ENCODE measurements at regions not wholly inside any gene's neighbourhood (a gene's known extent, or its start where the extent isn't known, plus 50 kb on each side); places are given as distances from the start of the nearest gene placed in this dataset.
A peak's percentile ranks its signal among the peaks of the same experiment; 100 is the strongest.

DNA sequence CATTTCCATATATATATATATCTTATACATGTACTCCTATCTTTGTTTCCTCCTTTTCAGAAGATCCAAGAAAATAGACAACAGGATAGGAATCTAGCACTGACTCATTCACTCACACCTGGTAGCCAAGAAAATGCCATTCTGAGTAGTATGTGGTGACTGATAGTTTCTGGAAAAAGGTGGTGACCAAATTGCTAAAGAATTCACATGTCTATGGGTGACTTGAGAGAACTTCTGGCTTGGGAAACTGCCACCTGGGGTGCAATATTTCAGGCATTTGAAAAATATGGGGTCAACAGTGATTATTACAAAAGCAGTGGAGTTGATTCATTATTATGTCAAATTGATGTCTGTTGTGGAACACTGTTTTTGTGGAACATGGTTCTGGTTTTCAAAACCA lies 605.1 kb downstream of the PCDH18 start:
- no peak for DNase-seq (ENCODE audit: low read depth in 2 of 2)

DNA sequence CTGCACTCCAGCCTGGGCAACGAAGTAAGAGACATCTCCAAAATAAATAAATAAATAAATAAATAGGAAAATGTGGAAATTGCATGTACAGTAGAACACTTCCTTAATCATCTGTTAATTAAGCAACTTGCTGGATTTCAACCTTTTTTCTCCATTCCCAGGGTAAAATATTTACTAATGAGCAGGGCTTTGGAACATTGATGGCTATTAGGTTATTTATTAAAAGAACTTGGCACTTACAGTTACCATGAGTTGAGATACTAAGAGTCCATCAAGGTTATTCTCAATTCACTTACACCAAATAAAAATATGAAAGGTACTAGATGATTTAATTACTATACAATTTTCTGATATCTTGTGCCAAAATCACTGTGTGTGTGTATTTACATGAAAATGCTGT lies 607.1 kb downstream of the PCDH18 start:
- no peak for DNase-seq (ENCODE audit: low read depth in 2 of 2)

DNA sequence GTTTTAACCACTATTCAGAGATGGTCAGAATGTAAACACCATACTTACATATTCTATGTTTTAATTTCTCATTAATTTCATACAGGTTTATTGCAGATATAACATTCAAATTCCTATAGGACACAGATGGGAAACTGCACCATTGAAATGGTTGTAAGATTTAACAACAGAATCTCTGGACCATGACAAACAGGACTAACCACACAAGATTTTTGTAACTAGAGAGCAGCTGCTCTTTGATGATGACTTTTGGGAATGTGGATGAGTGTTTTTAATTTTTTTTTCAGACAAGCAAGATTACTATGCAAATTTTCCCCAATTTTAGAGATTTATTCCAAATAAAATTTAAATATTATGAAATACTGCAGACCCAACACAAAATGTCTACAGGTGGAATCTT lies 610.2 kb downstream of the PCDH18 start:
- no peak for DNase-seq (ENCODE audit: low read depth in 2 of 2)

DNA sequence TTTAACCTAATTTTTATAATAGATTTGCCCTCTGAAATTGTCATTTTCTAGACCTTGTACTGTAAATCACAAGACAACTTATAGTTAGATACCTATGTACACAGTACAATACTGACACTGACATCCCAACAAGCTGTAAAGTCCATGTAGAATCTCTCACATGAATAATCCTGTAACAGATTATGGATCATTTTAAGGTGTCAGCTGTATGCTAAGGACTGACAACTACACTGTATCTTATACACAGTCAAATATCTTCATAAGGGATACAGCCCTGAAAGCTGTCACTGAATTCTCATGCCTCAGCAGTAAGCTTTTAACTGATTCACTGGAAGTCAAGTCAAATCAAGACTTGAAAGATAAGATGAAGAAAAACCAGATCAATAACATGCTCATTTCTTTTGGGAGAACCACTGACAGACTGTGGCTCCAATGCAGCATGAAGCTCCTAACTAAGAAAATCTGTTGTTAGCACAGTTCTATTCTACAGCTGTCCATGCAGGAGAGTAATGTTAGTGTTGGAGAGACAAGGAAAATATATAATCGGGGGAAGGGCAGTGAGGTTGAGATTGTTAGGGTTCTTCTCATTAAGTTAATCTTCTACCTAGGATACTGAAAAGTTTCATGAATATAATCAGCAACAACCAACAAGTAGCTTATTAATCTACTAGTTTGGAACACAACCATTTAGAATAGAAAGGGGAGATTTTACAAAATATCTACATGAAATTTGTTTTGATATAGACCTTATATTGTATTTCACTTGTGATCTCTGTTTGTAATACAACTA lies 612.0 kb downstream of the PCDH18 start:
- no peak for DNase-seq (ENCODE audit: low read depth in 2 of 2)

DNA sequence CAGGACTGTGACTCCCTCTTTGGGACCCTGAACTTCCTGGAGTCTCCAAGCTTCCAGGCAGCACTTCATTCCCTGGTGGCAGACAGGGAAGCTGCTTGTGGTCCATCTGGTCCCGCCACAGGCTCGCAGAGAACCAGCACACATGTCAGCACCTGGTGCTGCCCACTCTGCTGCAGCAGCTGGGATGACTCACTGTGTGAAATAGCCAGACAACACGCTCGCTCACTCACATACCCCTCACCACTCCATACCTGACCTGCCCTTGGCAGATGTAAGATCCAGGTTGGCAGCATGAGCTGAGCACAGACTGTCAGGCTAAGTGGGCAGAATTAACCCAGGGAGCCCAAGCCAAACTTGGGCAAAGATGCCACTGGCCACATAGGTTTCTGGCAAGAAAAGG lies 613.5 kb downstream of the PCDH18 start:
- no peak for DNase-seq (ENCODE audit: low read depth in 2 of 2)

- no peak for DNase-seq (ENCODE audit: low read depth in 2 of 2)
These were observed 614.8 kb downstream of the PCDH18 start for GRCh38 chr4:136917312-136918110.

DNA sequence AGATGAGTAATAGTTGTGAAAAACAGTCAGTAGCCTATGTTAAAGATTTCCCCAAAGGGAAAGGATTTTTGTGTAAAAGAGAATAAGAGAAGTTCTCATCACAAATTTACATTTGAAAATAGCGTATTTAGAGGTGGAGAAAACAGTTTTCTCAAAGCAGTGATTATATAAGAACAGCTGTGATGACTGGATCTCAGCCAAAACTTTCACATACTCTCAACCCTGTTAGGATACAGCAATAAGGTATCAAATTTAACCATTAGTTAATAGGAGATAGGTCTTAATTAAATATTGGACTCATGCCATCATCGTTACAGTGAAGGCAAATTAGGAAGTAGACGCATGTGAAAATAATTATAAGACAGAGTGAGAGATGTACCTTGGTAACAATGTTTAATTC lies 622.7 kb downstream of the PCDH18 start:
- DNase-seq (ENCODE audit: low read depth in 2 of 2), result no peak

GRCh38 chr4:136908122-136908521 lies 624.2 kb downstream of the PCDH18 start:
- no peak for DNase-seq (ENCODE audit: low read depth in 2 of 2)

DNA sequence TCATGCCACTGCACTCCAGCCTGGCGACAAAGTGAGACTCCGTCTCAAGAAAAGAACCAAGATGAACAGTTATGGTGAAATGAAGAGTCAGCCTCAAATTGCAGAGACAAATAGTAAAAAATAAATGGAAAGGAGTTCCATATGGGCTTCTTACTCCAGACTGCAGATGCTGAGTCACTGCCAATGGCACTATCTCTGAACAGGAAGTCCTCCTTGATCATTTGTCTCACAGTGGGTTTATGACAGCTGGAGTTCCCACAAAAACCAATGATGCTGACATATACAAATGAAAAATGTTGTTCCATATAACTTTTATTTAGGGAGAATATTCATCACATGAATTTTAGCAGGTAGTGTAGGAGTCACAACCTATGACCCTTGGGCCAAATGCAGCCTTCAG lies 631.6 kb downstream of the PCDH18 start:
- DNase-seq (ENCODE audit: low read depth in 2 of 2), result no peak

- no peak for DNase-seq (ENCODE audit: low read depth in 2 of 2)
These were observed 633.6 kb downstream of the PCDH18 start for GRCh38 chr4:136898590-136899248.

DNA sequence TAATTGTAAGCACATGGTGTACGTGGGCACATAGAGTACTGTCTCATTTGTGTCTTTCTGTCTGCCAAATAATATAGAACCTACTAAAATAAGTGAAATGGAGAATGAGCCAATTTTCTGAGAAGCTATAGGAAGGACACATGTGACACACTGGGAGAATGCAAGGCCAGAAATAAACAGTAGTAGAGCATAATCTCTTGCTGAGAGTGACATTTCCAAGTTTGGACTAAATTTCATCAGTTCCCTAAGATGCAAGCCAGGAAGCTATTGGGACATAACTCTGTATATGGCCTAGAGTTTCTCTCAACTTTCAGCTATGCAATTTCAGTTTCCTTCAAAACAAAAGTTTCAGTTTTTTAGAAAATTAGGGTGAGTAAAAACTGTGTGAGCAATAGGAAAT lies 638.7 kb downstream of the PCDH18 start:
- DNase-seq (ENCODE audit: low read depth in 2 of 2), result no peak

- DNase-seq (ENCODE audit: low read depth in 2 of 2), result no peak
These were observed 650.6 kb downstream of the PCDH18 start for GRCh38 chr4:136881666-136882065.

GRCh38 chr4:136873555-136873954 lies 658.7 kb downstream of the PCDH18 start:
- no peak for DNase-seq (ENCODE audit: low read depth in 2 of 2)

- DNase-seq (ENCODE audit: low read depth in 2 of 2), result no peak
These were observed 664.8 kb downstream of the PCDH18 start for GRCh38 chr4:136867465-136867864.

- no peak for DNase-seq (ENCODE audit: low read depth in 2 of 2)
These were observed 666.8 kb downstream of the PCDH18 start for GRCh38 chr4:136865526-136865925.

- DNase-seq (ENCODE audit: low read depth in 2 of 2), result peak in 1 of 2 donors; percentile 12
These were observed 667.6 kb downstream of the PCDH18 start for GRCh38 chr4:136864604-136865185.

DNA sequence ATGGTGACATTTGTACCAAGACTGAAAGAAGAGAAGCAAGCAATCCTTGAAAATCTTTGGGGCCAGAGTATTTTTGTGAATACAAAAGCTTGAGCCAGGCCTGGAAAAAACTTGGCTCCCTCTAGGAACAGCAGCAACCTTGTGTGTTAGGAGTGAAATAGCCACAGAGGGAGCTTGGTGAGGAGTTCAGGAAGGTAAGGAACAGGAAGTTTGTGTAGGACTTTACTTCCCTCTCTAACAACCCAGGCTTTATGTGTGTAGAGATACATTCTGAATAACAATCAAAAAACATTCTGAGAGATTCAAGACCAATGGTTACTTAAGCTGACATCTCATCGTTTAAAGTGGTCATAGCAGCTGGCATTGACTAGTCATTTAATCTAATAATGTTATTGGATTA lies 668.5 kb downstream of the PCDH18 start:
- no peak for DNase-seq (ENCODE audit: low read depth in 2 of 2)

- no peak for DNase-seq (ENCODE audit: low read depth in 2 of 2)
These were observed 669.6 kb downstream of the PCDH18 start for GRCh38 chr4:136862653-136863052.

- DNase-seq (ENCODE audit: low read depth in 2 of 2), result no peak
These were observed 671.2 kb downstream of the PCDH18 start for GRCh38 chr4:136861091-136861490.

DNA sequence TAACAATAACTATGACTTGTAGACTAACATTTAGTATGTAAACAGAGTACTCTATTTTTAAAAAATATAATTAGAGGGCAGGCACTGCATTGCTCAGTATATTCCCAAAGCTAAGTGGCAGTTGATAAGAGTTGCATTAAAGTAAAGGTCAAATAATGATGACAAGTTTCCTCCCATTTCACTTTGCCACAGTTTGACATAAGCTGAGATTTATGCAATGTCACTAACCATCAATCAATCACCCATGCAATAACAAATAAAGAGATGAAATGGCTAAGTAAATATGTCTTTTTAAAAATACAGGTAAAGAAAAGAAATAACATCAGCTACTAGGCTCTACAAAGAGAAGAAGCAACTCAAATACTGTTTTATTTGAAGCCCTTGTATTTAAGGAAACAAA lies 673.4 kb downstream of the PCDH18 start:
- no peak for DNase-seq (ENCODE audit: low read depth in 2 of 2)

DNA sequence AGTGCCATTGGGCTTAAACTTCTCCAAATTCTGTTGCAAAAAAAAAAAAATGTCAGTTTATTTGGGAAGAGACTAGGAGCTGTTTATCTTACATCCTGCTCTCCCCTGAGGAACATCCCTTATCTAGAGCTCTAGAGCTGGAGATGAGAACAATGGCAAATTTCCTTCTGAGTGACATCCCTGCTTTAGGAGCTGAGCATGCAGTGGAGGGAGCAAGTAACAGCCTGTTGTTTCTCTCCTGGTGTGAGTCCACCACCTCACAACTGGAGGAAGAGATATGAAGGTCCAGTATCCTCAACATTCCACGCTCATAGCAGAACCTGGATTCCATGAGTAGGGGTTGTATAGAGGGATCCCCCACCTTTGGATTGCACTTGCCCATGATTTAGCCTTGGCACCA lies 676.4 kb downstream of the PCDH18 start:
- DNase-seq (ENCODE audit: low read depth in 2 of 2), result no peak

DNA sequence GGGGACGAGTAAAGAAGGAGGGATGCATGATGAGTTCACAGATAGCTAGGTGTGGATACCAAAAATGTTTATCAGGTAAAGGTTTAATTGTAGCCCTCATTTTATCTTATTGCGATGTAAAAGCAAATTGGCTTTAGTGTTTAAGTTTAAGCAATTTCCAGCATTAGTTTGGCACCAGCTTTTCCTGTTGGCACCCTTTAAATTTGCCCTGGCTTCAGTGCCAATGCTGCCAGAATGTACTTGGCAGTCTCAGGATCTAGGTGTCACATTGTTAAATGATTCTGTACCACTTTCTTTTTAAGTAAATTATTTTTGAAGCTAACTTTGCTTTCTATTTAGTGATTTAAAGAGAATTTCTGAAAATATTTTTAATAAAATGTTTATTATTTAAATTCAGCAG lies 681.8 kb downstream of the PCDH18 start:
- no peak for DNase-seq (ENCODE audit: low read depth in 2 of 2)

Data from stimulated activated CD4-positive, alpha-beta T cell treated with anti-CD3 and anti-CD28 coated beads, Interleukin-15, amount 100 ng/mL, for 48 hours (primary cell).